Islet precursor cell (in vitro differentiated cells): ENCODE measurements at regions not wholly inside any gene's neighbourhood (a gene's known extent, or its start where the extent isn't known, plus 50 kb on each side); places are given as distances from the start of the nearest gene placed in this dataset.
"Not testable (repeated sequence)": the region's sequence is repeated elsewhere in the genome, so short reads cannot be mapped to it uniquely, and the experiment has no call there.

ENCODE experiments used
- DNase-seq: peaks from one replicate; pipeline ENCODE4 v3.0.0-alpha.2; 2018

- DNase-seq = no peak
These were observed 736.8 kb upstream of the SALL3 start for GRCh38 chr18:78242806-78243205.

- DNase-seq = no peak
These were observed 734.8 kb upstream of the SALL3 start for GRCh38 chr18:78244779-78245178.

- DNase-seq = no peak
These were observed 734.2 kb upstream of the SALL3 start for GRCh38 chr18:78245451-78245850.

- no peak for DNase-seq
These were observed 733.6 kb upstream of the SALL3 start for GRCh38 chr18:78246050-78246449.

GRCh38 chr18:78246588-78246987 lies 733.0 kb upstream of the SALL3 start:
- DNase-seq = no peak

- DNase-seq = no peak
These were observed 731.9 kb upstream of the SALL3 start for GRCh38 chr18:78247615-78248289.

GRCh38 chr18:78255013-78255412 lies 724.6 kb upstream of the SALL3 start:
- DNase-seq = no peak

GRCh38 chr18:78268226-78268988 lies 711.2 kb upstream of the SALL3 start:
- no peak for DNase-seq

- no peak for DNase-seq
These were observed 707.8 kb upstream of the SALL3 start for GRCh38 chr18:78271790-78272189.

GRCh38 chr18:78273876-78274275 lies 705.7 kb upstream of the SALL3 start:
- DNase-seq = no peak

- not testable (repeated sequence) for DNase-seq
These were observed 696.2 kb upstream of the SALL3 start for GRCh38 chr18:78283425-78283824.

GRCh38 chr18:78292618-78293380 lies 686.8 kb upstream of the SALL3 start:
- no peak for DNase-seq

- DNase-seq = no peak
These were observed 686.1 kb upstream of the SALL3 start for GRCh38 chr18:78293540-78293939.

GRCh38 chr18:78293940-78294541 lies 685.6 kb upstream of the SALL3 start:
- peak; percentile 71 for DNase-seq

GRCh38 chr18:78295262-78295661 lies 684.4 kb upstream of the SALL3 start:
- no peak for DNase-seq

- no peak for DNase-seq
These were observed 683.5 kb upstream of the SALL3 start for GRCh38 chr18:78296166-78296565.

- DNase-seq = no peak
These were observed 682.6 kb upstream of the SALL3 start for GRCh38 chr18:78297048-78297447.

GRCh38 chr18:78303519-78304191 lies 676.0 kb upstream of the SALL3 start:
- no peak for DNase-seq

- no peak for DNase-seq
These were observed 675.1 kb upstream of the SALL3 start for GRCh38 chr18:78304192-78305164.

GRCh38 chr18:78305789-78306188 lies 673.8 kb upstream of the SALL3 start:
- no peak for DNase-seq

GRCh38 chr18:78309307-78309706 lies 670.3 kb upstream of the SALL3 start:
- no peak for DNase-seq

GRCh38 chr18:78309924-78310323 lies 669.7 kb upstream of the SALL3 start:
- DNase-seq = no peak
